KG1 (cell line): ENCODE measurements at regions not wholly inside any gene's neighbourhood (a gene's known extent, or its start where the extent isn't known, plus 50 kb on each side); places are given as distances from the start of the nearest gene placed in this dataset.
A peak's percentile ranks its signal among the peaks of the same experiment; 100 is the strongest.

ENCODE experiments used
- DNase-seq: peaks from one replicate; lab custom pipeline; 2025; lab: John Stamatoyannopoulos, UW

- no peak for DNase-seq
Measured at GRCh38 chr2:147125145-147125544, 719.7 kb upstream of the ACVR2A start.

DNA sequence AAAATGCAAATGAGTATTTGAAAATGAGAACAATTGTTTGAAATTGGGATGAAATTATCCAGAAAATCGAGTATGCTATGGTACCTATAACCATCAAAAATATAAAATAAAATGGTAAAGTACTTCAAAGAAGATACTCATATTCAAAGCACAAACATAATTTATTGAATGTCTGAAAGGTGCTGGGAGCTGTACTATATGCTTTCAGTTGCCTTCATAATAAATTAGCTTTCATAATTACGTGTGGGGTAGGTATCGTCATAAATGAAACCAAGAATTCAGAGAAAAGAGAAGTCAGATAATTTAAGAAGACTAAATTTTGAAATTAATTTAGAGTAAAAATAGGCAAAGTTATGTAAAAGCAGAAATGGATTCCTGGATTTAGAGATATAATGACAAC, 721.9 kb upstream of the ACVR2A start:
- DNase-seq = no peak

GRCh38 chr2:147110962-147111361, 733.9 kb upstream of the ACVR2A start:
- no peak for DNase-seq

- no peak for DNase-seq
Measured at GRCh38 chr2:147110317-147110716, 734.5 kb upstream of the ACVR2A start.

- no peak for DNase-seq
Measured at GRCh38 chr2:147109291-147109690, 735.5 kb upstream of the ACVR2A start.

DNA sequence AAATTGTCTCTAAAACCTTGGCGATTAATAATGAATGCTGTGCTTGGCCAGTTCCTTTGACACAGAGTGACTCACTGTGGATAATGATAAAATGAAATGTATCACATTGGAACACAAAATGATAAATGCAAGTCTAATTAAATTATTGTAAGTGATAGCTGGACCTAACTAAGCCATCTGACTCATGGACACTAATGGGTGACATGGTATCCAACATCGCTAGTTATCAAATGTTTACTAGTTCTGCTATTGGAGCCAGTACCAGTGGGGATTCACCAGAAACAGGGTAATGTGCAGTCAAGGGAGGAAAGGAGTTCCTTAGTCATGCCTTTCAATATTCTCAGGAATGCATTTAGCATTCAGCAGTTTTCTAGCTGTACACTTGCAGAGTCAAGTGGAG, 736.3 kb upstream of the ACVR2A start:
- no peak for DNase-seq

DNA sequence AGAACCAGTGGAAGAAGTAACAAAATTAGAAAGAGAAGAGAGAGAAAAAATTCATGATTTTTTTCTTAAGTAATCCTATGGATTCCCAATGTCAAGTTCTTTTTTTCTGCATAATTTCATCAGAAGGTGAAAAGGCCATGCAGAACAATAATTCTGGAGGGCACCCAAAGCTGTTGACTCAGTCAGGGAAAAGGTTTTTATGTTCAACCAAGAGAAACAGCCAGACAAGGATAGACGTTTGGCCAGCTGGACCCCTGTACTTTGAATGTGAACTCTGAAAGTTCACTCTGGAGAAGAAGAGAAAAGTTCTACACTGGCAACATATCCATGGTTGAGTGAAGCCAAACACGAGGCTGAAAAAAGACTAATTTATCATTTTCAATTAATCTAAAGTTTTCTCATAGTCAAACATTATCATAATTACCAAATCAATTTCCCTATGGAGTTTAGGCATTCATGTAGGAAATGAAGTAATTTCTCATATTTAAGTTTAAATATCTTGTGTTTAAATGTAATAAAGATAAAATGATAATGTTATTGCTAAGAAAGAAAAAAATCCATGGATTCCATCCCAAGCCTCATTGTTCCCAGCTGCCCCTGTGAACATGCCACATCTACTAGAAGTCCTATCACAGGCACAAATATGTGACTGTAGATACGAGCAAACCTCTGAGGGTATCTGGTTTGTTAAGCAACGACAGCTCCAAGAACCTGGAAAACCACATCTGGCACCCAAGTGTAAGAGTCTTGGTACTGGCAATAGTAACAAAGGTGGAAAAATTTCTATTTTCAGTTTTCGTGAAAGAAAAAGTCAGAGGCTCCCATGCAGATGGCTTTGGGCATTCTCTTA, 742.7 kb upstream of the ACVR2A start:
- DNase-seq = no peak

- no peak for DNase-seq
Measured at GRCh38 chr2:147100406-147101035, 744.3 kb upstream of the ACVR2A start.

GRCh38 chr2:147099845-147100244, 745.0 kb upstream of the ACVR2A start:
- no peak for DNase-seq

DNA sequence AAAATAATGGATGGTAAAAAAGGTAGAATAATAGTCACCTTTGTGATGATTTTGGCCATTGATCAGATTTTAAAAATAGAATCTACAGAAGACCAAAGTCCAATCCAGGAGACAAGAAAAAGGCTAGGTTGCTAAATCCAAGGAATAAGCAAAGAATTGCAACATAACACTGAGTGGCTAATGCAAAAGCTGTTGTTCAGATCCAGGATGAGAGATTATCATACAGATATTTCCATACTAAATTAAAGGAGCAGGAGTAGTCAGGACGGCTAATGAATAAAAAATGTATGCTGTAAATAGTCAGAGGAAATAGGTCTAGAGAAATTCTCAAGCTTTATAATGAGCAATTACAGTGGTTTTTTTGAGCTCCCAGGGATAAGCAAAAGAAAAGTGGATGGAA, 745.9 kb upstream of the ACVR2A start:
- DNase-seq = no peak

DNA sequence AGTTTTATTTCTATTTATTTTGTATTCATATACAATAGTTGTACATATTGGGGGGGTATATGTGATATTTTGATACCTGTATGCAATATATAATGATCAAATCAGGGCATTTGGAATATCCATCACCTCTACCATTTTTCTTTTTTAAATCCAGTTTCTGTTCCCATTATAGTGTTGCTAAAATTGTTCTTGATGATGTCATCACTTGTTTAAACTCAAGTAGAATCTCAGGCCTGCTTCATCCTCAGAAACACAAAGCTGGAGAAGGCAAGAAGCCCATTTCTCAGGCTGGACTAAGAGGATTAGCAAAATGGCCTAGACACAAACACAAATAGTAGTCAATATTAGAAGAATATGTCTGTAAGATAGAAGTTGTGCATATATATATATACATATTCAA, 747.1 kb upstream of the ACVR2A start:
- DNase-seq = no peak

GRCh38 chr2:147096671-147097070, 748.2 kb upstream of the ACVR2A start:
- no peak for DNase-seq

- no peak for DNase-seq
Measured at GRCh38 chr2:147095376-147095775, 749.5 kb upstream of the ACVR2A start.

DNA sequence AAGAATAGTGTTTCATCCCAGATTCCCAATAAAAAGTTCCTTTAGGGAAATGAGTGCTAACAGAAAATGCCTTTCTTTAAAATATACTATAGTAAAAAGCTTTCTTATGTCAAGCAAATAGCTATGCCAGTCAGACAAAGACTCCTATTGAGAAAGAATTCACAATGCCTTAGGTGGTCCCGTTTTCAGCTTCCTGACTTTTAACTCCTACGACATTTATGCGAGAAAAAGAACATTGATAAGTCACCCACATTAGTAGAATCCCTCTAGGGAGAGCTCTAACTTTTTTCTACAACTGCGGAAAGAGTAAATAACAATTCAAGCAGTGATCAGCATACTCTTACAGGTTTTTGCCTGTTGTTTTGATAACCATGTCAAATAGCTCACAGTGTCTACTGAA, 750.8 kb upstream of the ACVR2A start:
- DNase-seq = no peak

- no peak for DNase-seq
Measured at GRCh38 chr2:147092266-147092665, 752.6 kb upstream of the ACVR2A start.

GRCh38 chr2:147091448-147091847, 753.4 kb upstream of the ACVR2A start:
- DNase-seq = no peak

DNA sequence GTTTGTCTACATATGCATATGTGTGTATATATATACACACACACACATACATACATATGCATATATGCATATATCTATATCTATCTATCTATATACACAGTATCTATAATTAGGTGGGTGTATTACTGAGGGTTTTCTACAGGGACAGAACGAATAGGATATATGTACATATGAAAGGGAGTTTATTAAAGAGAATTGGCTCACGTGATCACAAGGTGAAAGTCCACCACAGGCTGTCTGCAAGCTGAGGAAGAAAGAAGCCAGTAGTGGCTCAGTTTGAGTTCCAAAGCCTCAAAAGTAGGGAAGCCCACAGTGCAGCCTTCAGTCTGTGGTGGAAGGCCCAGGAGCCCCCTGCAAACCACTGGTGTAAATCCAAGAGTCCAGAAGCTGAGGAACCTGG, 756.0 kb upstream of the ACVR2A start:
- no peak for DNase-seq

- no peak for DNase-seq
Measured at GRCh38 chr2:147086715-147087114, 758.1 kb upstream of the ACVR2A start.

DNA sequence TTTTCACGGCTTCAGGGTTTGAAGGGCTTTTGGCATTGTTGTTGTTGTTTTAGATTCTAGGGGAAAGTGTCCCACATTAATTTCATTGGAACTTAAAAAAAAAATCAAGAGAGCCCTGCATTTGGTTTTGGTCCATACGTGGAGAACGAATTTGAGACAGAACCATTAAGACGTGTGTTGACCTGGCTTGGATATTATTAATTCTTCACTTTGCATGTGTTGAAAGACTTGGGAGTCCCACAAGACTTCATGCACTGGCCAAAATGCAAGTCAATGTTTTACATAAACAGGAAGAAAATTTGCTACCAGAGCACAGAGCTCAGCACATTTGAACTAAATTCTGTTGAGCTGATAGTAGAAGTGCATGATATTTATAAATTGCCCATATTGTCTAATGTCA, 761.2 kb upstream of the ACVR2A start:
- DNase-seq = no peak

- DNase-seq = peak; percentile 20
Measured at GRCh38 chr2:147082850-147083522, 761.8 kb upstream of the ACVR2A start.

GRCh38 chr2:147081831-147082230, 763.0 kb upstream of the ACVR2A start:
- DNase-seq = no peak

DNA sequence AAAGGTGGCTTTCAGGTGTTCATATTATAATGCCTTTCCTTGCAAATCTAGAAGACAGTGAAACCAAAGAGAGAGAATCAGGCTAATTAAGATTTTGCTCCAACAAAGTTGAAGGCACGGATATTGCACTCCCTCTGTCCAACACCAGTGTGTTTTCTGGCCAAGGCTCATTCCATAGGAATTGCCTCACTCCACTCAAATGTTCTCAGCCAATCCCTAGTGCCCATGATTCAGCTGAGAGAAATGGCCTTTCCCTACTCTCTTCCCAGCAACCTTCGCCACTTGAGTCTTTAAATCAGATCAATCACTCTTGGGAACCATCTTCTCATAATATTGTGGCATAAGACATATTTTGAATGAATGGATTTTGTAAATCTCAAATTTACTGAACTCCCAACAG, 768.2 kb upstream of the ACVR2A start:
- no peak for DNase-seq

- no peak for DNase-seq
Measured at GRCh38 chr2:147068071-147068470, 776.8 kb upstream of the ACVR2A start.
